SK-N-SH (cell line): ENCODE measurements at regions not wholly inside any gene's neighbourhood (a gene's known extent, or its start where the extent isn't known, plus 50 kb on each side); places are given as distances from the start of the nearest gene placed in this dataset.
A peak's percentile ranks its signal among the peaks of the same experiment; 100 is the strongest.

Experiments
- CTCF ChIA-PET: fragments of 300-600, 350-600 bp; formaldehyde crosslinking; extraction: SDS; loops from one replicate; lab custom pipeline; 2021; lab: Yijun Ruan, JAX
- POLR2A ChIA-PET: fragments of 350-600 bp; sonication (Branson Sonifier 250); formaldehyde crosslinking; extraction: SDS; loops from one replicate; lab custom pipeline; 2020; ENCODE audit warnings: antibody characterized with exemption, inconsistent platforms; lab: Yijun Ruan, JAX
- DNase-seq: peaks from one replicate; pipeline ENCODE4 v3.0.0; 2012
- H2AFZ ChIP-seq: fragments of 200-600 bp; sonication (generic); 2 replicates; pipeline ENCODE4 v1.8.1; 2016; ENCODE audit warnings: antibody characterized with exemption, mild to moderate bottlenecking, low read depth
- H3F3A ChIP-seq: fragments of 200-600 bp; sonication (generic); replicated peaks from 2 replicates; pipeline ENCODE3; 2016; ENCODE audit warnings: antibody characterized with exemption, mild to moderate bottlenecking; ENCODE audit not compliant: insufficient read depth
- H3K27ac ChIP-seq, 2 experiments: fragments of 200-500 bp in 1 of 2; fragments of 200-600 bp in 1 of 2; sonication (Bioruptor generic) in 1 of 2; sonication (generic), shearing (Covaris generic) in 1 of 2; 2 replicates each; pipeline versions ENCODE4 v1.5.1 to v1.6.1; 2014 to 2016; ENCODE audit warnings: low read depth in 2 of 2, inconsistent platforms in 1 of 2, low read length in 1 of 2, mild to moderate bottlenecking in 1 of 2, mixed read lengths in 1 of 2
- H3K27me3 ChIP-seq: fragments of 200-600 bp; sonication (generic), shearing (Covaris generic); 2 replicates; pipeline ENCODE4 v1.6.1; 2016; ENCODE audit warnings: mixed run types; ENCODE audit not compliant: insufficient read depth
- H3K36me3 ChIP-seq, 2 experiments: fragments of 200-500 bp in 1 of 2; fragments of 200-600 bp in 1 of 2; sonication (Bioruptor generic) in 1 of 2; sonication (generic) in 1 of 2; replicated peaks in 1 of 2; 2 replicates each; pipeline versions ENCODE3 to v1.5.1; 2014 to 2016; ENCODE audit warnings: low read length in 1 of 2, mild to moderate bottlenecking in 1 of 2; ENCODE audit not compliant: insufficient read depth in 2 of 2, control insufficient read depth in 1 of 2
- H3K4me1 ChIP-seq, 2 experiments: fragments of 200-500 bp in 1 of 2; fragments of 200-600 bp in 1 of 2; sonication (Bioruptor generic) in 1 of 2; sonication (generic), shearing (Covaris generic) in 1 of 2; 2 replicates each; pipeline versions ENCODE4 v1.5.1 to v1.6.1; 2014 to 2016; ENCODE audit warnings: low read depth in 1 of 2, low read length in 1 of 2, mixed run types in 1 of 2; ENCODE audit not compliant: insufficient read depth in 2 of 2, control insufficient read depth in 1 of 2
- H3K4me2 ChIP-seq: fragments of 200-600 bp; sonication (generic), shearing (Covaris generic); 2 replicates; pipeline ENCODE4 v1.6.1; 2017; ENCODE audit warnings: mixed run types
- H3K4me3 ChIP-seq, 2 experiments: fragments of 200-500 bp in 1 of 2; fragments of 200-600 bp in 1 of 2; sonication (Bioruptor generic) in 1 of 2; sonication (generic), shearing (Covaris generic) in 1 of 2; 2 replicates each; pipeline versions ENCODE4 v1.5.1 to v1.8.1; 2014 to 2016; ENCODE audit warnings: low read depth in 2 of 2, inconsistent platforms in 1 of 2, low read length in 1 of 2, mild to moderate bottlenecking in 1 of 2, mixed read lengths in 1 of 2, moderate library complexity in 1 of 2
- H3K79me2 ChIP-seq: fragments of 200-600 bp; sonication (generic); 2 replicates; pipeline ENCODE4 v1.8.1; 2017; ENCODE audit warnings: mild to moderate bottlenecking; ENCODE audit not compliant: insufficient read depth
- H3K9ac ChIP-seq: fragments of 200-600 bp; sonication (generic); 2 replicates; pipeline ENCODE4 v1.6.1; 2017; ENCODE audit warnings: mixed run types
- H3K9me2 ChIP-seq: fragments of 200-600 bp; sonication (generic); 2 replicates; pipeline ENCODE4 v1.6.1; 2017; ENCODE audit warnings: mixed run types
- H3K9me3 ChIP-seq: fragments of 200-600 bp; sonication (generic); 2 replicates; pipeline ENCODE4 v1.6.1; 2017; ENCODE audit warnings: mixed run types, mild to moderate bottlenecking, moderate library complexity
- H4K20me1 ChIP-seq: fragments of 200-600 bp; sonication (generic); 2 replicates; pipeline ENCODE4 v1.6.1; 2017; ENCODE audit warnings: mild to moderate bottlenecking, mixed run types; ENCODE audit not compliant: insufficient read depth
- CHD2 ChIP-seq: fragments of 150-350 bp; IDR thresholded peaks from 2 replicates; pipeline ENCODE4 v1.6.1; 2018; ENCODE audit warnings: low read length; ENCODE audit not compliant: partially characterized antibody
- ELF1 ChIP-seq: IDR thresholded peaks from 2 replicates; pipeline ENCODE4 v1.4.0; 2012
- EZH2phosphoT487 ChIP-seq: fragments of 200-600 bp; sonication (generic); IDR thresholded peaks from 2 replicates; pipeline ENCODE4 v1.6.1; 2017; ENCODE audit warnings: low read depth, mixed run types, mild to moderate bottlenecking, antibody characterized with exemption, moderate library complexity, borderline replicate concordance
- FOSL2 ChIP-seq: IDR thresholded peaks from 2 replicates; pipeline ENCODE4 v1.4.0; 2012; ENCODE audit warnings: low read depth, mild to moderate bottlenecking, moderate library complexity, borderline replicate concordance
- GATA2 ChIP-seq: sonication (generic); formaldehyde crosslinking; IDR thresholded peaks from 2 replicates; pipeline ENCODE4 v1.5.0; 2020; ENCODE audit warnings: mild to moderate bottlenecking, missing genetic modification reagents
- IRF3 ChIP-seq: fragments of 150-350 bp; IDR thresholded peaks from 2 replicates; pipeline ENCODE4 v1.6.1; 2016; ENCODE audit warnings: mild to moderate bottlenecking, low read depth, low read length
- JUND ChIP-seq: IDR thresholded peaks from 2 replicates; pipeline ENCODE4 v1.4.0; 2012
- MAX ChIP-seq: IDR thresholded peaks from 2 replicates; pipeline ENCODE4 v1.4.0; 2012; ENCODE audit warnings: low read depth
- MEF2A ChIP-seq: IDR thresholded peaks from 2 replicates; pipeline ENCODE4 v1.4.0; 2012; ENCODE audit warnings: low read depth, borderline replicate concordance
- MXI1 ChIP-seq: IDR thresholded peaks from 2 replicates; pipeline ENCODE4 v1.6.1; 2012; ENCODE audit warnings: mild to moderate bottlenecking, low read depth, low read length, improper control_type of control experiment
- NFIC ChIP-seq: IDR thresholded peaks from 2 replicates; pipeline ENCODE4 v1.4.0; 2012; ENCODE audit warnings: borderline replicate concordance
- NRF1 ChIP-seq: IDR thresholded peaks from 2 replicates; pipeline ENCODE4 v1.6.1; 2012; ENCODE audit warnings: low read depth, mild to moderate bottlenecking, low read length
- POLR2AphosphoS5 ChIP-seq: IDR thresholded peaks from 2 replicates; pipeline ENCODE4 v1.6.1; 2012; ENCODE audit warnings: low read depth, low read length
- RAD21 ChIP-seq: IDR thresholded peaks from 2 replicates; pipeline ENCODE4 v1.6.1; 2012; ENCODE audit warnings: mild to moderate bottlenecking, low read length
- REST ChIP-seq: IDR thresholded peaks from 2 replicates; pipeline ENCODE4 v1.6.1; 2012; ENCODE audit warnings: mild to moderate bottlenecking, low read depth, low read length, moderate library complexity
- RFX5 ChIP-seq: IDR thresholded peaks from 2 replicates; pipeline ENCODE4 v1.6.1; 2012; ENCODE audit warnings: mild to moderate bottlenecking, improper control_type of control experiment, low read length
- RXRA ChIP-seq: IDR thresholded peaks from 2 replicates; pipeline ENCODE4 v1.4.0; 2012; ENCODE audit warnings: low read depth, mild to moderate bottlenecking, borderline replicate concordance
- SMC3 ChIP-seq: IDR thresholded peaks from 2 replicates; pipeline ENCODE4 v1.6.1; 2012; ENCODE audit warnings: low read depth, low read length, improper control_type of control experiment
- TAF1 ChIP-seq: IDR thresholded peaks from 2 replicates; pipeline ENCODE4 v1.6.1; 2012; ENCODE audit warnings: low read depth, mild to moderate bottlenecking, low read length, moderate library complexity, borderline replicate concordance
- TCF12 ChIP-seq: IDR thresholded peaks from 2 replicates; pipeline ENCODE4 v1.4.0; 2012
- TEAD4 ChIP-seq: IDR thresholded peaks from 2 replicates; pipeline ENCODE4 v1.4.0; 2012; ENCODE audit warnings: mild to moderate bottlenecking, borderline replicate concordance; ENCODE audit not compliant: insufficient read depth
- USF1 ChIP-seq: IDR thresholded peaks from 2 replicates; pipeline ENCODE4 v1.4.0; 2012; ENCODE audit warnings: low read depth, borderline replicate concordance
- USF2 ChIP-seq: fragments of 150-350 bp; IDR thresholded peaks from 2 replicates; pipeline ENCODE4 v1.6.1; 2017; ENCODE audit warnings: antibody characterized with exemption, low read length, low read depth, borderline replicate concordance
- YY1 ChIP-seq: IDR thresholded peaks from 2 replicates; pipeline ENCODE4 v1.4.0; 2012; ENCODE audit warnings: low read depth, mild to moderate bottlenecking
- ZBTB33 ChIP-seq: IDR thresholded peaks from 2 replicates; pipeline ENCODE4 v1.4.0; 2012; ENCODE audit warnings: low read depth, borderline replicate concordance

- no peak overlapping the region for H3K9ac ChIP-seq
- no peak for TF ChIP-seq RAD21
- TF ChIP-seq RXRA, result peak; percentile 76; the same call in 1 of the 2 replicates
- TF ChIP-seq GATA2, result no peak
- peak; percentile 100 for TF ChIP-seq TEAD4
- TF ChIP-seq JUND, result peak; percentile 94
- TF ChIP-seq REST, result no peak
- no peak for TF ChIP-seq TAF1
- peak; percentile 98 for TF ChIP-seq TCF12
- 0 out of 2 replicates have a peak, but pooled peaks have one; percentile 14 for TF ChIP-seq YY1
- TF ChIP-seq USF2, result no peak
- no peak for TF ChIP-seq IRF3
- TF ChIP-seq ZBTB33, result no peak; the same call in 1 of the 2 replicates
- peak; percentile 88 for TF ChIP-seq POLR2AphosphoS5
- TF ChIP-seq ELF1, result no peak; the same call in 1 of the 2 replicates
- TF ChIP-seq NRF1, result no peak
- TF ChIP-seq FOSL2, result peak; percentile 71; the same call in 1 of the 2 replicates
- TF ChIP-seq SMC3, result no peak
- TF ChIP-seq NFIC, result peak; percentile 88
- no peak for TF ChIP-seq USF1
- no peak for TF ChIP-seq EZH2phosphoT487
- peak; percentile 58; the same call in 1 of the 2 replicates for TF ChIP-seq MEF2A
- TF ChIP-seq CHD2, result no peak
- TF ChIP-seq MAX, result 0 out of 2 replicates have a peak, but pooled peaks have one; percentile 46
- no peak for TF ChIP-seq MXI1
- no peak for TF ChIP-seq RFX5
Observed at GRCh38 chr18:44143072-44143471, 537.6 kb upstream of the SETBP1 start.

More at GRCh38 chr18:44143072-44143471, 537.6 kb upstream of the SETBP1 start:
- POLR2A ChIA-PET, result no interaction called here
- H2AFZ ChIP-seq, result no peak overlapping the region
- no peaks in the 10 kb centered on the region; a peak in 1 of 4 replicates for H3K4me1 ChIP-seq
- CTCF ChIA-PET, result interaction anchor here (1.3 kb wide), 1 partner anchor 12 kb away, joined by 5 read pairs; no protein-coding TSS in a partner anchor
- no peak overlapping the region for H3K4me3 ChIP-seq
- H3K36me3 ChIP-seq, result no peaks in the 10 kb centered on the region
- no peaks in the 10 kb centered on the region for H4K20me1 ChIP-seq
- DNase-seq, result no peak
- H3K4me2 ChIP-seq, result no peak overlapping the region
- H3F3A ChIP-seq, result no peaks in the 10 kb centered on the region
- H3K27ac ChIP-seq, result peak overlapping the region in 1 of 2 experiments; percentile 39; a peak in 3 of 4 replicates
- H3K9me3 ChIP-seq, result no peaks in the 10 kb centered on the region
- no peaks in the 10 kb centered on the region for H3K79me2 ChIP-seq
- no peaks in the 10 kb centered on the region for H3K9me2 ChIP-seq
- no peaks in the 10 kb centered on the region for H3K27me3 ChIP-seq
